NCI-H748 (cell line): ENCODE measurements at regions not wholly inside any gene's neighbourhood (a gene's known extent, or its start where the extent isn't known, plus 50 kb on each side); places are given as distances from the start of the nearest gene placed in this dataset.

Source experiments
- DNase-seq: peaks from one replicate; lab custom pipeline; 2025; ENCODE audit not compliant: unreplicated experiment; lab: John Stamatoyannopoulos, UW

DNA sequence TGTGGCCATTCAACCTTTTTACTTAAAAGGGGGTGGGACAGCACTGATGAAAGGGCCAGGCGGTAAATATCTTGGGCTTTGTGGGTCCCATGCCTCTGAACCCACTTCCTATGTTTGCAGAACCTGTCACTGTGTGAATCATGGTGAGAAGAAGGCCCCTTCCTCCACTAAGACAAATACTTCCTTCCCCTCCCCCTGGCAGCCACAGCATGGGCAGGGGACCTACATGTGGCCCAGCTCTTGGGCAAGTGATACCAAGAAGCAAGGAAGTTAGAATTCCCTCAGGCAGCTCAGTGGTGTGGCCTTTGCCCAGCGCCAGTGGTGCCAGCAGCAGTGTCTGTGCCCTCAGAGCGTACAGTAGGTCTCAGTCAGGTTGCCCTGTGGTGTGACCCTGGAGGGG, 168.6 kb downstream of the TRIM33 start:
- DNase-seq, result no peak

DNA sequence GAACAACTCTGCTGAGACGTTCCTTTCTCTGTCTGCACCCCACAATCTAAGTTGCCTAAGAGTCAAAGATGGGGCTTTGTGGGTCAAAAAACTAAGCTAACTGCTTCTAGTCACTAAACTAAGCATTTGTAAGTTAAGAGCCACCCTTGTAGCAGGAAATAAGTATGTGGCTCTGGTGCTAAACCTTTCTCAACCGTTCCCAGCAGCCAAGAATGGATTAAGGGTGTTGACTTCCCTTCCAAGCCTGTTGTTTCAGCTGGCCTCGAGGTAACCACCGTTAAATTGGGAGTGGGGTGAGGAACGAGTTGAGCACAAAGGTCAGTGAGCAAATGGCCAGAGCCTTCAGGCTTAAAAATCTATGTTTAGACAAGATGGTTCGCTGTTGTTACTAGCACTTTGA, 169.1 kb downstream of the TRIM33 start:
- no peak for DNase-seq

DNA sequence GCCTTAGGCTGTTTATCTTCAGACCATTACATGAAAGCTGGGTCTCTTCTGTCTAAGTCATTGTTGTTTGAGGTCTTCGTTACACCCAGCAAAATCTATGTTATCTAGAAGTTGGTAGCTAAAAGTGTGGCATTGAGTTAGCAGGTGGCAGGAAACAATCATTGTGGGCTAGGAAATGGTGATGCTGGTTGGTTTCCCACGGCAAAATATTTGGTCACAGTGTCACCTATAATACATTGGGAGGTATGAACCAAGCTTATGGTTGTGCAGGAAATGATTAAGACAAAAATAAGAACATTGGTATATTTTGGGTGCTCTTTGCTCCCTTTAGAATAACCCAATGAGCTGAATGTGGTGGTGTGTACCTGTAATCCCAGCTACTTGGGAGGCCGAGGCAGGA, 169.7 kb downstream of the TRIM33 start:
- DNase-seq, result no peak

DNA sequence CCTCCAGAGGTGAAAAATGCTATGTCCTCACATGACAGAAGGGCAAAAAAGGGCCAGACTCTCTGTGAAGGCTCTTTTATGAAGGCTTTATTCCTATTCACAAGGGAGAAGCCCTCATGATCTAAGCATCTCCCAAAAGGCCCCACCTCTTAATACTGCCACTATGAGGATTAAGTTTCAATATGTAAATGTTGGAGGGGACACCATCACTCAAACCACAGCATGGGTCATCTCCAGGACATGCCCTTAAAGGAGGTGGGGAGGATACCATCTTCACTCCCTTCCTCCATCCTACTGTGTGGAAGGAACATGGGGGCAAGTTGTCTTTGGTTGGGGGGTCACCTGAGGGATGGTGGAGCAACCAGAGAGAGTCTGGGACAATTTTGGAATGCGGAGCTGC, 170.1 kb downstream of the TRIM33 start:
- DNase-seq, result no peak

DNA sequence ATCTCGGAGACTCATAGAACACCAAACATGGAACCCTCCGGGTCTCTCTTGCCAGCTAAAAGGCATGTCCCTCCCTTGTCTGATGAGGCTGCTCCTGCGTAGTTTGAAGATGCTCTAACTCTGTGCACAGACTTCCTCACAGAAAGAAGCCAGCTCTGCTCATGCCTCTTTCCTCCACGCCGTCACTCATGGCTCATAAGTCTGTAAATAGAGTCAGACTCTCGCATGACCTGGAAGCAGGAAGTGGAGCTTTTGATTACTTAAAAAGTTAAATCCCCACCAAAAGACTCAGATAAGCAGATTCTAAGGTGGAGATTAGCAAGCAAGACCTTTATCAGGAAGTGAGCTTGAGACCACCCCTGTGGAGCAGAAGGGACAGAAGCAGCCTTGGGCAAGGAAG, 171.6 kb downstream of the TRIM33 start:
- DNase-seq, result no peak

DNA sequence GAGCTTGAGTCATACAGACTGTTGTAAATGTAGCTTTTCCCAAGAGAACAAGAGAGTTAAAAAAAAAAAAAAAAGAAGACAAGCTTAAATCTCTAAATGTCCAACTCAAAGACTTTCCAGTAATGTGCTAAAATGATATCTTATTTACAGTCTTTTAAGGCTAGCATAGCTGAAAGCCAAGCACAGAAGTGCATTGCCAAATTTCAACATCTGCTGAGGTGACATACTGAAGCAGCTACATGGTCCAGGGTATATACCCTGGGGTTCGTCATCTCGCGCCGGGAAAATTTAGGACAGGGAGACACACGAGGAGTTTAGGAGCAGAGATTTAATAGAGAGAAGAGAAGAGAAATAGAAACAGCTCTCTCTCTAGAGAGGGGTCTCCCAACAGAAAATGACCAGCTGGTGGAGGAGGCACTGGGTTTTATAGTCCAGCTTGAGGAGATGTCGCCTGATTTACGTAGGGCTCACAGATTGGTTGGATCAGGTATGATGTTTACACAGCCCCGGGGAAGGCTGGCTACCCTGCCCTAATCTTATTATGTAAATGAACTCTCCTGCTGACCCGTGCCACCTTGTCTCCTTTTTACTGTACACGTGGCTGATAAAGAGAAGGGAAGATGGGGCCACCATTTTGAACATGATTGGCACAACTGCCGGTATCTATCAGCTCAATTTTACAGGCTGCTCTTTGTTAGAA, 172.7 kb downstream of the TRIM33 start:
- DNase-seq, result no peak

DNA sequence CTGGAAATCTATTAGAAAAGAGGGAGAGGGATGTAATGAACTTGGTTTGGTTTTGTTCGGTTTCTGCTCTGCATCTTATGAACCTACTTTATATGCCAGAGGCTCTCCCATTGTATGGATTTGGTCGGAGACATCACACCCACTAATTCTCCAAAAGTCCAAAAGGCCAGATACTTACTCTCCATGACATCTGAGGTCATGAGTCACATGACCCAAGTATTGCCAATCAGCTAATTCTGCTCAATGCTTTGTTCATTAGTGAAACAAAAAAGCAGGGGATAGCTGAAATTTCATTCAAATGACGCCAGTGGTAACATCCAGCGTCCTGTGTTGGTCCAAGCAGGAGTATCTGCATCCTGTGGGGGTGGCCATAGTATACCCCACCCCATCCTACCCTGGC, 173.6 kb downstream of the TRIM33 start:
- DNase-seq, result no peak

DNA sequence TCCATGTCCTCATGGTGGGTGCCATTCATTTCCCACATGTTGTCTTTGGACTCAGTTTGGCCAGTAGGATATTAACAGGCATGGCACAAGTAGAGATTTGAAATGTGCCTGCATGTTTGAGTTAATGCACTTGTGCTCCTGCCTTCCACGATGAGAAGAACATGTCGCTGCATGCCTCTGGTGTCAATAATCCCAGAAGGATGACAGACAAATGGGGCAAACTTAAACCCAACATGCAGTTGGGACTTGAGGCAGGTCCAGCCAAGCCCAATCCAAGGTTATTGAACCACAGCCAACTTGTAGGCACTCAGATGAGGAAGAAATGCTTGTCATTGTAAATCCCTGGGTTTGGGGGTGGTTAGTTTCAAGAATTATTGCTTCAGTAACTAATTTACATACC, 174.6 kb downstream of the TRIM33 start:
- no peak for DNase-seq

DNA sequence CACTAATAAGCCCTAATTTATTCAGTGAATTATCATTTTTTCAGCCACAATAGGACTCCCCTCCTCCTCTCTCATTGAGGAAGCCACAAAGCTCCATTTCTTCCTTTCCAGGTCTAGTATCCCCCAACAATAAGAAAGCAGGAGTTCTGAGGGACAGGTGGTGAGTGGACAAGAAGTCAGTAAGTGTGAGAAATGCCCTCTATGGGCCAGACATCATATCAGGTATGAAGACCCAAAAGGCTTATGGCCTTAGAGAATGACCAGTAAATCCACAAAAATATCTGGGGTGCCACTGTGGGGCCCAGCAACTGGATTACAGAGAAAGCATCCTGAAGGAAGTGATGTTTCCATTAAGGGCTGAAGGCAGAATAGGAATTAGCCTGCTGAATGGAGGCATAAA, 175.7 kb downstream of the TRIM33 start:
- no peak for DNase-seq

DNA sequence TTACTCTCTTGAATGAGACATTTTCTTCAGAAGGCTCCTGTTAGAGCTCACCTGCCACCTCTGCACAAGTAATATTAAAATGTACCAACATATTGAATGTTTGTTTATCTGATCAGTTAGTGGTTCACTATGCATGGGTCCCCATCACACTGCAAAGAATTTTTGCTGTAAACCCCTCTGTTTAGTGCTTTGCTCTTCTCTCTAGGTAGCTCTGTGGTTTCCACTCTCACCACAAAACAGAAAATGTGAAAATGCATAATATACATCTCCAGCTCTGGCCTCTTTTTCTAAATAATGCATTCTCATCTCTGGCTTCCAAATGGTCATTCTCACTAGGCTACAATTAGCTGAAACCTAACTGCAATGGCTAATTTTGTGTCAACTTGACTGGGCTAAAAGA, 176.7 kb downstream of the TRIM33 start:
- no peak for DNase-seq

DNA sequence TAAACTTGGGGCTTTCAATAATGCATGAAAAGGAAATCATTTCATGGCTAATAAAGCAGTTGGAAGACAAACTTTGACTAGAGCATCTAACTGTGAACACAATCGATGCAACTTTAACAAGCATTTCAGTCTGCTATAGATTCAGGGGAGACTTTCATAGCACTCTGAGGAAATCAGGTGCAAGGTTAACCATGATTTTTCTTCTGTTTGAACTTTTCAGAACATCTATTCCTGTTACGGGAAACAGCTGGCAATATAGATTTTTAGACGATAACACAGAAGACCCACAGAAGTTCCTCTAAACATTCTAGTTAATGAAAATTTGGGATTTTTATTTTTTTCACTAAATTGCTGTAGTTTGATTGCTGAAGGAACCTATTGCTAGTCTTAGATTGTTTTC, 177.3 kb downstream of the TRIM33 start:
- no peak for DNase-seq

DNA sequence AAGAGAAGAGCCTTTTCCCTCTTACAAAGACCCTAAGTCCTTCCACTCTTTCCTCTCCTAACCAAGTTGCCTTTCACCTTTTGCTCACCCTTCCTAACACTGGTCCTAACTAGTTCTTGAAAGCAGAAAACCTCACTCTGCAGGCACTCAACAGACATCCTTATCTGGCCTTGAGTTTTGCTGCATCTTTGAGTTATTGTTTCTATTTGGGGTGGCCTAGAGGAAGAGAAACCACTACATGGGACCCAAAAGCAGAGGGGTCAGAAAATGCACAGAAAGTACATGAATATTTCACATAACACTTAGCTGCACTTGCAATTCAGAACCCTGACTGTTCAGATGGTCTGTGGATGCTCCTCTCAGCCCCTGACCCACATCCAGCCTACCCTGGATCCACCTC, 178.3 kb upstream of the SYT6 start:
- no peak for DNase-seq

DNA sequence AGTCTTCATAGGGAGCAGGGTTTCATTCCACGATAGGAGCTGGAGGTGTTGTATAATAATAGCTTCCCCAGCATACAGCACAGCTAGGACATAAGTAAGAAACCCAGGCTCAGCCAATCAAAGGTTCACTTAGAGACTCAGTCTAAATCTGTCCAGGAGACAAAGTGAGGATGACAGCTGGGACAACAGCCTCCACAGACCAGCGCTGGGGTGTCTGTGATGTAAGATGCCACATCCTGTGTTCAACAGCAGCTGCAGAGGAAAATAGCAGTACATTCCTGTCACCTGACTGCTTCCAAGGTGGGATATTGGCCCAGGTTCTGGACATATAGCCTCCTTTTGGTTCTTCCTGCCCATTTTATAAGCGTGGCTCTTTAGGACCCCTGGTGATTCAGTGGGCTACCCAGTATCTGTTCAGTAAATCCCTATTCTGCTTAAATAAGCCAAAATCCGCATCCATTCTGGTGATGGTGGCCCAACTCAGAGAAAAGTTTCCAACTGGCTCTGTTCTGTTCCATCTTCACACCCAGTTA, 176.8 kb upstream of the SYT6 start:
- peak; percentile 20 for DNase-seq

DNA sequence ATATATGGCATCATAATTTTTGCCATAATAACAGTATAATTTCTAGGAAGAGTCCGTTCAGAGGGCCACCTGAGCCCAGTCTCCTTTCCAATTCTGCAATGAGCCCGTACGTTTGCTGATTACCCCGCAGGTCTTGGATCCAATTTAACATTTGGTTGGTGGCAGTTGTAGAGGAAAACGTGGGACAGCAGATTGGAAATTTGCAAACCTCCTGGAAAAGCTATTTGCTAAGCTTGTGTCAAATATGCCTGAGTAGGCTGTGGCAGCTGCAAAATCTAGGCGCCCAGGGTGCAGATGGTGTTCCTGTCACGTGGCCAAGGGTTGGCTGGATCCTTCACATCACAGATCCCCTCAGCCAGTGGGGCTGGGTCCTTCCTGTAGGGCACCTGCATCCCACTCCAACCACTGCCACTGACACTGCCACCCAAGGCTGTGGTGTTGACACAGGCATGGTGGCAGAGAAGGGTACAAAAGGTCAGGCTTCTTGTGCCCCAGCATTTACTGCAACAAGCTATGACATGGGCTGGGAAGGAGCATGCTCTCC, 174.8 kb upstream of the SYT6 start:
- DNase-seq, result no peak

DNA sequence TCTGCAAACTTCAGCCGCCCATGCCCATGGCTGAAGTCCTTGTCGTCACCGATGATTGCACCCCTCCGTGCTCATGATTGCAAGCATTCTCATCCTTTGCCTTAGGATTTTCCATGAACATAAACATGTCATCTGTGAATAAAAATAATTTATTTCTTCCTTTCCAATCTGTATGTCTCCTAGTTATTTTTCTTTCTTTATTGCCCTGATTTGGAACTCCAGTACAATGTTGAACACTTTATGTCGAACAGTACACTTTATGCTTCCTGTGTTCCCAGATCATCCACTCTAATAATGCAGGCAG, 170.9 kb upstream of the SYT6 start:
- no peak for DNase-seq

DNA sequence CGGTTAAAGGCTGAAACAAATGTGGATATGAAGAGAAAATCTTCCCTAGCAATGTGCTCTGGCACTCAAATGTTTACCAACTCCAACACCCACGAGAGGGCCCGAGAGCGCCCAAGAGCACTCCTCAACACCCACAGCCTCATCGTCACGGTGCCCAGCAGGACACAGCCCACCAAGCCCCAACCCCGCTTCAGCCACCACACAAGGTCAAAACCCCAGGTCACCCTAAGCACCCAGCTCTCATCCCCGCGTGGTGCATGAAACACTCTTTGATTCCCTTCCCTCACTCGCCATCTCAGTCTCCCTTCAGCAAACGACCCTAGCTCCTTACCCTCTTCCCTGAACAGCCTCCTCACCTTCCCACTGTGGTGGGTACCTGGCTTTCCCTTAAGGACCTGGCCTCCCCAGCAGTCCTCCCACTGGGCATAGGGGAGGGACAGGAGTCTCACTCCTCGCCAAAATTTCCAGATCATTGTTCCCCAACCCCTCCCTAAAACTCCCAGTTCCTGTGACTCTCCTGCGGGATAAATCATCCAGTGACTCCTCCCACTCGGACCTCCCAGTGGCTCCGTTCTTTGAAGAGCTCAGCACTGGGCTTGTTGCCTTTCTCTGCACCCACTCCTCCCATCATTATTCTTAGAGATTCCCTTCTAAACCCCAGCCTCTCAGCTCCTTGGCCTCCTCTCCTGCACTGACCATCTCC, 170.4 kb upstream of the SYT6 start:
- DNase-seq, result no peak

DNA sequence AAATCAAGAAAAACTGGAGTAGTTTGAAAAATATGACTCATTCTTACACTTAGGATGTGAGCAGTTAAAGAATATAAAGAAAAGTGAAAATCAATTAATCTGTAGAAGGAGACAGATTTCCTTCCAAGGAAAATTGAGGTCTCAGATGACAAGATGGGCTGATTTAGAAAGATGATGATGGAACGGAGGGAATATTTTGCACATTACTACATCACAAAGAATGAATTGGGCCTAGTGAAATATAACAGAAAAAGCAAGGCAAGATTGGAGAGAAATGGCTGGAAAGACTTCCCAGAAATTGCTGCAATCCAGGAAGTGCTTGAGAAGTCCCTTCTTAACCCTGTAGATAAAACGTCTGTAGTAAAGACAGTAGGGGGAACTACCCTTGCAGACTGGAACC, 169.1 kb upstream of the SYT6 start:
- DNase-seq, result no peak

DNA sequence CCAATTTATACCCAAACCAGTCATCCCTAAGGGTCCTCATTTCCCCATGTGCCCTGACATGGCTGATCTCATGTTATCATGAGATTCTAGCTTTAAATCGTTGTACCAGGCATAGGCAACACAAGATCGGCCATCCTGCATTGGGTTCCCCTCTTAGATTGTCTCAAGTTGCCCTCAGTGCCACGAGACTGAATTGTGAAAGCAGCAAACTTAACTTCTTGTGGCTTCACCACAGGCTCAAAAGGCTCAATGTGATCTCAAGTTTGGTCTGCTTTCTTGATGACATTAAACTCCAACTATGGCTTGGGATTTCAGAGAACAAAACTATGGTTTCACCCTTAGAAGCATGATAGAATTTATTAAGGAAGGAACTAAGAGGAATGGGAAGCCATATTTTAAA, 168.5 kb upstream of the SYT6 start:
- DNase-seq, result no peak

DNA sequence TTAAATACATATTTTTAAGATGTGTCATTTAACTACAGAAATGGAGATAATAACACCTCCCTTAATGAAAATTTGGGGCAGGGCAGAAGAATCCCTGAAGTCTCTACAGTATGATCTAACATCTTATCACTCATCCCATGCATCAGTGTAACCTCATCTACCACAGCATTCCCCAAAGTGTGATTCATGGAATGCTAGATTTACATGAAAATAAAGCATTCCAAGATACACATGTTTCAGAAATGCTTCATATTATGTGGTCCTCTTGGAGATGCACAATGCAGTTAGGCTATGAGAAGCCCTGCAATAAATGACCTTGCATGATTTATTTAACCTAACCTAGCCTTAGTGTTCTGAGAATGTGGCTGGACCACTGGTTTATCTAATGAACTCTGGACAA, 166.9 kb upstream of the SYT6 start:
- no peak for DNase-seq

DNA sequence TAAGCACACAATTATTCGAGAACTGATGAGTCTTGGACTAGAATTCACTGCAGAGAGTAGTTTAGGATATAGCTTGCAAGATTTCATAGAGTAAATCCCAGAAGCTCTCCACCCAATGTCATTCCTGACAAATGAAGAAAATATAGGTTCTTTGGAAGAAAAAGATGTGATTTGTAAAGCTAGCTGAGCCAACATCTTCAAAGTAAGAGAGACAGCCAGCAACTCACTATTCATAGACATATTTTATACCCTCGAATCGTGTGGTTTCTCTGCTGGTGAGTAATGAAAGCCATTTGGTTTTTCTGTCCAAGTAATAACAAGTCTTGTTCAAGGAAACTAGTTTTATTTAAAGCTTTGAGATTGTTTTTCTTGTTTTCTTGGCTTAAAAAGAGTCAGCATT, 165.7 kb upstream of the SYT6 start:
- DNase-seq, result no peak

DNA sequence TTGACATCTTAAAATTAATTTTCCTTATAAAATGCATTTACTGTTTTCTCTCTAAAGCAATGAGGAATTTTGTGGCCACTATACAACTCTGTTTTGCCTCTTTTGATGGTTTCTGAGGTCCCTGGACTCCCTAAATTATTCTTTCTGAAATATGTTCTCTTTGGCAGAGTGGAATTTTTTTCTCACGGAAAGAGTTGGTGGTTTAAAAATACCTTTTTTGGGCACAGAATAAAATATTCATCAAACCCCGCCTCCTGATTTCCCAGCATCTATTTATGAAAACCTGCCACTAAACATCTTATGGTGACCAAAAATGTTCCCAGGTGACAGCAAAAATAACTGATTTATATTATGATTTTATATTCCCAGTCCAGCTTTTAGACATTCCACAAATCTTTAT, 165.3 kb upstream of the SYT6 start:
- DNase-seq, result no peak

DNA sequence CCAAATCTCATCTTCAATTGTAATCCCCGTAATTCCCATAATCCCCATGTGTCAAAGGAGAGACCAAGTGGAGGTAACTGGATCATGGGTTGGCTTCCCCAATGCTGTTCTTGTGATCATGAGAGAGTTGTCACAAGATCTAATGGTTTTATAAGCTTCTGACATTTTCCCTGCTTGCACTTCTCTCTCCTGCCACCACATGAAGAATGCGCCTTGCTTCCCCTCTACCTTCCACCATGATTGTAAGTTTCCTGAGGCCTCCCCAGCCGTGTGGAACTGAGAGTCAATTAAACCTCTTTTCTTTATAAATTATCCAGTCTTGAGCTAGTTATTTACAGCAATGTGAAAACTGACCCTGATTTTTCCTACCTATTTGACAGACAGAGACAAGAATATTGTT, 162.5 kb upstream of the SYT6 start:
- no peak for DNase-seq

DNA sequence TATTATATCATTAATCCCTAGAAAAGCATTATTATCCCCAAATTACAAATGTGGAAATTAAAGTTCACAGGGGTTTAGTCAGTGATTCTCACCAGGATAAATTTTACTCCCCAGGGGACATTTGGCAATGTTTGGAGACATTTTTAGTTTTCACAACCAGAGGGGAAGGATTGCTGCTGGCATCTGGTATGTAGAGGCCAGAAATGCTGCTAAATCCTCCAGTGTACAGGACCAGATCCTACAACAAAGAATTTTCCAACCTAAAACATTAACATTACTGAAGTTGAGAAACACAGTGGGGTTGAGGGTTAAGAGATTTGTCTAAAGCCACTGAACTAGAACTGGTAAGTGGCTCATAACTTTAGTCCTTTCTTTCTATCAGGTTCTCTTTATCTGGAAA, 162.0 kb upstream of the SYT6 start:
- no peak for DNase-seq
